ENCODE measurements at regions not wholly inside any gene's neighbourhood (a gene's known extent, or its start where the extent isn't known, plus 50 kb on each side); places are given as distances from the start of the nearest gene placed in this dataset.

DNA sequence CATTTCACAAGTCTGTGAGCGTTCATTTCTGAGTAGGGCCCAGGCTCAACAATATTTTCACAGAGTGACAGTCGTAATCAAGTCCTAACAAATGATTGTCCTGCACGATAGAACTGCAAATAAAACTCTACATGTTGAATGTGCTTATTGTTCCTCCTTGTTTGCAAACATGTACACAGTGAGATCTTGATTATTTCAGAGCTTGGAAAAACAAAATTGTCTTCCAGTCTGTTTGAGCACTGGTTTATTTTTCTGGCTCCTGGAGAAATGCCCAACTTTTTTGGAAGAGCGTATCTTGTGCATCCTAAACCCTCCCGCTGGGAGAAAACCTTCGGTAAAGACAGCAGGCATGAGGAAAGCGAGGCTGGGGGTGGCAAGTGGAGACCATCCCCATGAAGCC lies 91.1 kb downstream of the TEX36 start:
- TF ChIP-seq, protein P1, sequence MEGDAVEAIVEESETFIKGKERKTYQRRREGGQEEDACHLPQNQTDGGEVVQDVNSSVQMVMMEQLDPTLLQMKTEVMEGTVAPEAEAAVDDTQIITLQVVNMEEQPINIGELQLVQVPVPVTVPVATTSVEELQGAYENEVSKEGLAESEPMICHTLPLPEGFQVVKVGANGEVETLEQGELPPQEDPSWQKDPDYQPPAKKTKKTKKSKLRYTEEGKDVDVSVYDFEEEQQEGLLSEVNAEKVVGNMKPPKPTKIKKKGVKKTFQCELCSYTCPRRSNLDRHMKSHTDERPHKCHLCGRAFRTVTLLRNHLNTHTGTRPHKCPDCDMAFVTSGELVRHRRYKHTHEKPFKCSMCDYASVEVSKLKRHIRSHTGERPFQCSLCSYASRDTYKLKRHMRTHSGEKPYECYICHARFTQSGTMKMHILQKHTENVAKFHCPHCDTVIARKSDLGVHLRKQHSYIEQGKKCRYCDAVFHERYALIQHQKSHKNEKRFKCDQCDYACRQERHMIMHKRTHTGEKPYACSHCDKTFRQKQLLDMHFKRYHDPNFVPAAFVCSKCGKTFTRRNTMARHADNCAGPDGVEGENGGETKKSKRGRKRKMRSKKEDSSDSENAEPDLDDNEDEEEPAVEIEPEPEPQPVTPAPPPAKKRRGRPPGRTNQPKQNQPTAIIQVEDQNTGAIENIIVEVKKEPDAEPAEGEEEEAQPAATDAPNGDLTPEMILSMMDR (IDR thresholded peaks at IDR 0.05) = no peak
- no peak for TF ChIP-seq POLR2A (IDR thresholded peaks at IDR 0.05)

Measured in right lobe of liver (tissue), 4 donors.